ENCODE measurements at regions not wholly inside any gene's neighbourhood (a gene's known extent, or its start where the extent isn't known, plus 50 kb on each side); places are given as distances from the start of the nearest gene placed in this dataset.

DNA sequence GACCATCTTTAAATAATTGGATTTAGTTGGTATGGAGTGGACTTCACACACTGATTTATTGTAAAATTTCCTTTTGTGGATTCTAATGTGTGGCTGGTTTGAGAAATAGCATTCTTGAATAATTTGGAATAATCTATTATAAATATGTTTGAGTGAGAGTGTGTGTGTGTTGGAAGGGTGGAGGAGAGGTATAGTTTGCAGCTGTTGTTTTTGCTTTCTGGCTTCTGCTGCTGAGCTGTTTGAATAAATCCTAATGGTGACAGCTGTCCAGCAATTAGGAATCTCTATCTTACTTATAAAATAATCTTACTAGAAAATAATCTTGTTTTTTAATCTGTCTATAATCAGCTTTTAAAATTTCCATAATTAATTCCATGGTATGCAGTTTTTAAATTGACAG, 1283.0 kb upstream of the CDH2 start:
- TF ChIP-seq GATA2 (IDR thresholded peaks at IDR 0.05; ENCODE audit: low read depth, low read length) (no peak), GATA3 (IDR thresholded peaks at IDR 0.05; ENCODE audit: low read depth, low read length) (no peak)

Measured in SH-SY5Y (cell line).